HepG2 (cell line): ENCODE measurements at regions not wholly inside any gene's neighbourhood (a gene's known extent, or its start where the extent isn't known, plus 50 kb on each side); places are given as distances from the start of the nearest gene placed in this dataset.

ENCODE experiments used
- ATAC-seq: fragments of 200-7000 bp; cut with Tn5 transposase; 3 replicates; pipeline ENCODE4 v1.9.1; 2020; ENCODE audit warnings: mild to moderate bottlenecking, moderate library complexity
- BruUV-seq: library from RNA; stranded (reverse); fragments of 400-500 nt; replicated peaks from 2 replicates; lab custom pipeline; 2021; lab: Mats Ljungman, UMichigan
- CTCF ChIA-PET: fragments of 300-600 bp; formaldehyde crosslinking; extraction: SDS; loops from one replicate; lab custom pipeline; 2021; ENCODE audit warnings: low total read pairs, inconsistent platforms, low intra/inter-chr PET ratio; lab: Yijun Ruan, JAX
- POLR2A ChIA-PET: fragments of 350-600 bp; sonication (Branson Sonifier 250); formaldehyde crosslinking; loops from one replicate; lab custom pipeline; 2020; ENCODE audit warnings: antibody characterized with exemption, inconsistent platforms; lab: Yijun Ruan, JAX
- DNase-seq: peaks from one replicate; pipeline ENCODE4 v3.0.0-alpha.2; 2015; ENCODE audit warnings: low spot score
- FAIRE-seq: peaks from 3 replicates; lab custom pipeline; 2011; peaks lifted over from hg19 to GRCh38; lab: Jason Lieb, UNC
- H2AFZ ChIP-seq: one replicate; pipeline ENCODE4 v1.6.1; 2011; ENCODE audit warnings: low read length, inconsistent platforms
- H3K27ac ChIP-seq: fragments of 300-600 bp; 3 replicates; pipeline ENCODE4 v1.8.0; 2011; ENCODE audit warnings: mixed run types, mild to moderate bottlenecking, mixed read lengths, low read length, inconsistent platforms; ENCODE audit not compliant: insufficient read depth; ENCODE audit errors: extremely low read length
- H3K27me3 ChIP-seq, 2 experiments: fragments of 200-600 bp in 1 of 2; 2 replicates in 1 of 2; 3 replicates in 1 of 2; pipeline versions ENCODE4 v1.6.0 to v1.8.0; 2011; ENCODE audit warnings: low read length in 2 of 2, mild to moderate bottlenecking in 2 of 2, moderate library complexity in 2 of 2, inconsistent platforms in 1 of 2; ENCODE audit not compliant: insufficient read depth in 2 of 2, control insufficient read depth in 1 of 2
- H3K36me3 ChIP-seq, 2 experiments: fragments of 200-600 bp in 1 of 2; replicated peaks in 1 of 2; 2 replicates in 1 of 2; 3 replicates in 1 of 2; pipeline versions ENCODE4 v1.5.1 to v1.8.0; 2011; ENCODE audit warnings: low read length in 2 of 2, inconsistent platforms in 1 of 2; ENCODE audit not compliant: insufficient read depth in 2 of 2, control insufficient read depth in 1 of 2
- H3K4me1 ChIP-seq: 2 replicates; pipeline ENCODE4 v1.5.1; 2012; ENCODE audit warnings: low read length, inconsistent platforms; ENCODE audit not compliant: insufficient read depth
- H3K4me2 ChIP-seq: 2 replicates; pipeline ENCODE4 v1.6.0; 2011; ENCODE audit warnings: low read depth, low read length, inconsistent platforms
- H3K4me3 ChIP-seq, 3 experiments: fragments of 200-600 bp in 1 of 3; sonication (generic), shearing (Covaris generic) in 1 of 3; replicated peaks in 1 of 3; 2 replicates each; pipeline ENCODE4 v1.5.1; 2011 to 2016; ENCODE audit warnings: low read length in 3 of 3, inconsistent platforms in 2 of 3, low read depth in 2 of 3, mild to moderate bottlenecking in 2 of 3, control low read depth in 1 of 3, mixed read lengths in 1 of 3; ENCODE audit not compliant: insufficient read depth in 1 of 3
- H3K79me2 ChIP-seq: one replicate; pipeline ENCODE4 v1.6.1; 2011; ENCODE audit warnings: low read length, inconsistent platforms; ENCODE audit not compliant: insufficient read depth
- H3K9ac ChIP-seq: 2 replicates; pipeline ENCODE4 v1.6.0; 2011; ENCODE audit warnings: mild to moderate bottlenecking, low read depth, low read length, inconsistent platforms; ENCODE audit not compliant: insufficient read depth
- H3K9me3 ChIP-seq: 2 replicates; pipeline ENCODE4 v1.5.1; 2012; ENCODE audit warnings: mild to moderate bottlenecking, low read length
- H4K20me1 ChIP-seq: 2 replicates; pipeline ENCODE4 v1.6.0; 2011; ENCODE audit warnings: inconsistent platforms, mild to moderate bottlenecking, low read length, moderate library complexity; ENCODE audit not compliant: insufficient read depth
- AGO1 ChIP-seq: fragments of 200-400 bp; formaldehyde crosslinking; IDR thresholded peaks from 2 replicates; pipeline ENCODE4 v1.6.1; 2017; ENCODE audit warnings: mild to moderate bottlenecking, low read depth, low read length, moderate library complexity; ENCODE audit not compliant: poor library complexity, severe bottlenecking
- ARNT2 ChIP-seq: sonication (generic); formaldehyde crosslinking; IDR thresholded peaks from 2 replicates; pipeline ENCODE4 v1.8.0; 2022; ENCODE audit warnings: mild to moderate bottlenecking, low read depth, missing genetic modification reagents, moderate library complexity
- ASH2L ChIP-seq: fragments of 300-600, 200-600 bp; sonication (generic); IDR thresholded peaks from 2 replicates; pipeline ENCODE4 v1.7.0; 2017; ENCODE audit warnings: low read depth, mild to moderate bottlenecking, moderate library complexity, mixed read lengths, low read length; ENCODE audit not compliant: insufficient read length
- HNRNPK ChIP-seq: fragments of 200-400 bp; formaldehyde crosslinking; IDR thresholded peaks from 2 replicates; pipeline ENCODE4 v1.6.1; 2018; ENCODE audit warnings: low read length, low read depth, moderate library complexity, mild to moderate bottlenecking; ENCODE audit not compliant: poor library complexity, severe bottlenecking
- REXO4 ChIP-seq: sonication (generic); formaldehyde crosslinking; IDR thresholded peaks from 2 replicates; pipeline ENCODE4 v1.8.0; 2022; ENCODE audit warnings: missing genetic modification reagents, mild to moderate bottlenecking, borderline replicate concordance
- SETDB1 ChIP-seq: sonication (generic); formaldehyde crosslinking; IDR thresholded peaks from 2 replicates; pipeline ENCODE4 v1.5.1; 2020; ENCODE audit warnings: missing genetic modification reagents, mild to moderate bottlenecking, borderline replicate concordance
- SNAPC2 ChIP-seq: sonication (generic); formaldehyde crosslinking; IDR thresholded peaks from 2 replicates; pipeline ENCODE4 v1.8.1; 2022; ENCODE audit warnings: mild to moderate bottlenecking, missing genetic modification reagents
- YEATS2 ChIP-seq: sonication (generic); formaldehyde crosslinking; IDR thresholded peaks from 2 replicates; pipeline ENCODE4 v1.4.0; 2020; ENCODE audit warnings: missing genetic modification reagents, borderline replicate concordance
- ZNF703 ChIP-seq: sonication (generic); formaldehyde crosslinking; IDR thresholded peaks from 2 replicates; pipeline ENCODE4 v1.5.1; 2020; ENCODE audit warnings: missing genetic modification reagents, mild to moderate bottlenecking, moderate library complexity, borderline replicate concordance
- ZNF777 ChIP-seq: sonication (generic); formaldehyde crosslinking; IDR thresholded peaks from 2 replicates; pipeline ENCODE4 v1.4.0; 2020; ENCODE audit warnings: missing genetic modification reagents
- WGBS: methylation state at CpG from one replicate; pipeline ENCODE4 v1.1.6; 2017; ENCODE audit warnings: low lambda C conversion rate; 5-methylcytosine and 5-hydroxymethylcytosine counted together
- in situ Hi-C: cut with HindIII; loops from 2 replicates; pipeline ENCODE4 v1.10.0; 2017; ENCODE audit warnings: low pct_unique_long_range_greater_than_20kb; ENCODE audit not compliant: extremely low pct_ligation_motif_present
- intact Hi-C: fragments of 100-400 bp; cut with micrococcal nuclease; formaldehyde crosslinking; loops from one replicate; pipeline ENCODE4 v1.10.0; 2022; ENCODE audit not compliant: unreplicated experiment
- TF ChIP-seq, protein P1 (sequence below): IDR thresholded peaks from 2 replicates; pipeline ENCODE4 v1.6.1; 2012; ENCODE audit warnings: low read depth, low read length, improper control_type of control experiment
- TF ChIP-seq, protein P2 (sequence below): sonication (generic); formaldehyde crosslinking; IDR thresholded peaks from 2 replicates; pipeline ENCODE4 v1.5.0; 2020; ENCODE audit warnings: mild to moderate bottlenecking, missing genetic modification reagents, borderline replicate concordance
- TF ChIP-seq, protein P3 (sequence below): fragments of 450-650 bp; IDR thresholded peaks from 2 replicates; pipeline ENCODE4 v1.6.1; 2016

DNA sequence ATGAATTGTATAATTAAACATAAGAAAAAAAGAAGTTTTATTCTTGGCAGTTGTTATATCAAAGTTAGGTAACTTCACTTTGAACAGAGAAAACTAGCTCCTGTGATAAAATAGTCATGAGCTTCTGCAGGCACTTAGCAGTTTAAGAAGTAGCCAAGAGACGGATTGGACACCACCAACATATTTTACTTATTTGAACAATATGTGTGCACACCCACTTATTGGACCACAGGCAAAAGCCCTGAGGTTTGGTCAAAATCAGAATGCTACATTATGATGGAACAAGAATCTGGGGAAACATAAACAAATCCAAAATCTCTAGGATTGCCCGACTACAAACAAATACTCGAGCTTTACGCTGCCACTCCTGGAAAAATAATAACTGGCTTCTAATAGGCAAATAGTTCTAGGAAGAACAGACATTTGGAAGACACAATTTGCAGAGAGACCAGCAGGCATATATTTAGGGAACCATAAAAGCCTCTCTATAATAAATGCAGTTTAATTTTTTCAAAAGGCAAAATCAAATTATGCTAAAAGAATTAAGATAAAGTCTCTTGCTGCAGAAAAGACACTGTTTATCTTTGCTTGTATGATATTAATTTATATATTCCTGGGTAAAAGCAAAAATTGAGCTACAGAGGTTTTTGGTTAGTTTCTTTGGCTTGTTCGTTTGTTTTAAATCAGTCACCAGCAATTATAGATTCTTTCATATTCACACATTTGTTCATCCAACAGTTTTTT is 117.9 kb downstream of the CDC42EP3 start (continued):
- TF ChIP-seq, protein P1, sequence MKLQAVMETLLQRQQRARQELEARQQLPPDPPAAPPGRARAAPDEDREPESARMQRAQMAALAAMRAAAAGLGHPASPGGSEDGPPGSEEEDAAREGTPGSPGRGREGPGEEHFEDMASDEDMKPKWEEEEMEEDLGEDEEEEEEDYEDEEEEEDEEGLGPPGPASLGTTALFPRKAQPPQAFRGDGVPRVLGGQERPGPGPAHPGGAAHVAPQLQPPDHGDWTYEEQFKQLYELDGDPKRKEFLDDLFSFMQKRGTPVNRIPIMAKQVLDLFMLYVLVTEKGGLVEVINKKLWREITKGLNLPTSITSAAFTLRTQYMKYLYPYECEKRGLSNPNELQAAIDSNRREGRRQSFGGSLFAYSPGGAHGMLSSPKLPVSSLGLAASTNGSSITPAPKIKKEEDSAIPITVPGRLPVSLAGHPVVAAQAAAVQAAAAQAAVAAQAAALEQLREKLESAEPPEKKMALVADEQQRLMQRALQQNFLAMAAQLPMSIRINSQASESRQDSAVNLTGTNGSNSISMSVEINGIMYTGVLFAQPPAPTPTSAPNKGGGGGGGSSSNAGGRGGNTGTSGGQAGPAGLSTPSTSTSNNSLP, result no peak
- no peak for TF ChIP-seq YEATS2

DNA sequence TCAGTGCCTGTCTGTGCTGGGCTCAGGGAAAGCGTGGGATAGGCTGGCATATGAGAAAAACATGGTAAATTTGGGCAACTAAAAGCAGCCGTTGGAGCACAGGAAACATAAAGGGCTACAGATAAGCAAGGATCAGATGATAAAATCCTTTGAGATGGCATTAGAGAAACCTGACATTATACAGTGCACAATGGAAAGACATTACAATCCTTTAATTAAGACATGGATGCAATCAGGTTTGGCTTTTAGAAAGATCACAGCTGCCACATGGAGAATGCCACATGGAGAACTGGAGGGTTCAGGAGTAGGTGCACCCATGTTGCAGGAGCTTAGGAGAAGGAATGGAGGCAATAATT is 117.3 kb downstream of the CDC42EP3 start:
- ATAC-seq (no peak), DNase-seq (no peak), FAIRE-seq (no peak)
- Histone ChIP-seq H3K4me3 (no peak overlapping the region), H4K20me1 (no peaks in the 10 kb centered on the region), H2AFZ (no peak overlapping the region), H3K9me3 (no peaks in the 10 kb centered on the region), H3K79me2 (no peaks in the 10 kb centered on the region), H3K36me3 (no peaks in the 10 kb centered on the region), H3K27me3 (peaks cover 0 to 7% of the 10 kb centered on the region in 2 experiments; a peak in 2 of 5 replicates), H3K27ac (no peak overlapping the region), H3K4me2 (no peak overlapping the region), H3K9ac (no peak overlapping the region), H3K4me1 (no peaks in the 10 kb centered on the region)
- WGBS, result 2% methylated on average over 2 of the region's 2 CpGs
- BruUV-seq, result no TSS peak
- intact Hi-C loops (no loop called here), in situ Hi-C loops (no loop called here)
- POLR2A ChIA-PET, result no interaction called here
- CTCF ChIA-PET, result no interaction called here
- TF ChIP-seq ASH2L, result no peak
- no peak for TF ChIP-seq ZNF777
- TF ChIP-seq REXO4, result no peak
- TF ChIP-seq, protein P2, sequence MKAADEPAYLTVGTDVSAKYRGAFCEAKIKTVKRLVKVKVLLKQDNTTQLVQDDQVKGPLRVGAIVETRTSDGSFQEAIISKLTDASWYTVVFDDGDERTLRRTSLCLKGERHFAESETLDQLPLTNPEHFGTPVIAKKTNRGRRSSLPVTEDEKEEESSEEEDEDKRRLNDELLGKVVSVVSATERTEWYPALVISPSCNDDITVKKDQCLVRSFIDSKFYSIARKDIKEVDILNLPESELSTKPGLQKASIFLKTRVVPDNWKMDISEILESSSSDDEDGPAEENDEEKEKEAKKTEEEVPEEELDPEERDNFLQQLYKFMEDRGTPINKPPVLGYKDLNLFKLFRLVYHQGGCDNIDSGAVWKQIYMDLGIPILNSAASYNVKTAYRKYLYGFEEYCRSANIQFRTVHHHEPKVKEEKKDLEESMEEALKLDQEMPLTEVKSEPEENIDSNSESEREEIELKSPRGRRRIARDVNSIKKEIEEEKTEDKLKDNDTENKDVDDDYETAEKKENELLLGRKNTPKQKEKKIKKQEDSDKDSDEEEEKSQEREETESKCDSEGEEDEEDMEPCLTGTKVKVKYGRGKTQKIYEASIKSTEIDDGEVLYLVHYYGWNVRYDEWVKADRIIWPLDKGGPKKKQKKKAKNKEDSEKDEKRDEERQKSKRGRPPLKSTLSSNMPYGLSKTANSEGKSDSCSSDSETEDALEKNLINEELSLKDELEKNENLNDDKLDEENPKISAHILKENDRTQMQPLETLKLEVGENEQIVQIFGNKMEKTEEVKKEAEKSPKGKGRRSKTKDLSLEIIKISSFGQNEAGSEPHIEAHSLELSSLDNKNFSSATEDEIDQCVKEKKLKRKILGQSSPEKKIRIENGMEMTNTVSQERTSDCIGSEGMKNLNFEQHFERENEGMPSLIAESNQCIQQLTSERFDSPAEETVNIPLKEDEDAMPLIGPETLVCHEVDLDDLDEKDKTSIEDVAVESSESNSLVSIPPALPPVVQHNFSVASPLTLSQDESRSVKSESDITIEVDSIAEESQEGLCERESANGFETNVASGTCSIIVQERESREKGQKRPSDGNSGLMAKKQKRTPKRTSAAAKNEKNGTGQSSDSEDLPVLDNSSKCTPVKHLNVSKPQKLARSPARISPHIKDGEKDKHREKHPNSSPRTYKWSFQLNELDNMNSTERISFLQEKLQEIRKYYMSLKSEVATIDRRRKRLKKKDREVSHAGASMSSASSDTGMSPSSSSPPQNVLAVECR (CRISPR knock-in tag), result no peak
- TF ChIP-seq HNRNPK, result no peak
- TF ChIP-seq AGO1, result no peak
- no peak for TF ChIP-seq SETDB1
- no peak for TF ChIP-seq SNAPC2
- TF ChIP-seq ZNF703, result no peak
- TF ChIP-seq, protein P3, sequence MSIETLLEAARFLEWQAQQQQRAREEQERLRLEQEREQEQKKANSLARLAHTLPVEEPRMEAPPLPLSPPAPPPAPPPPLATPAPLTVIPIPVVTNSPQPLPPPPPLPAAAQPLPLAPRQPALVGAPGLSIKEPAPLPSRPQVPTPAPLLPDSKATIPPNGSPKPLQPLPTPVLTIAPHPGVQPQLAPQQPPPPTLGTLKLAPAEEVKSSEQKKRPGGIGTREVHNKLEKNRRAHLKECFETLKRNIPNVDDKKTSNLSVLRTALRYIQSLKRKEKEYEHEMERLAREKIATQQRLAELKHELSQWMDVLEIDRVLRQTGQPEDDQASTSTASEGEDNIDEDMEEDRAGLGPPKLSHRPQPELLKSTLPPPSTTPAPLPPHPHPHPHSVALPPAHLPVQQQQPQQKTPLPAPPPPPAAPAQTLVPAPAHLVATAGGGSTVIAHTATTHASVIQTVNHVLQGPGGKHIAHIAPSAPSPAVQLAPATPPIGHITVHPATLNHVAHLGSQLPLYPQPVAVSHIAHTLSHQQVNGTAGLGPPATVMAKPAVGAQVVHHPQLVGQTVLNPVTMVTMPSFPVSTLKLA, result no peak
- no peak for TF ChIP-seq ARNT2
